Chondrocyte (in vitro differentiated cells): ENCODE measurements at regions not wholly inside any gene's neighbourhood (a gene's known extent, or its start where the extent isn't known, plus 50 kb on each side); places are given as distances from the start of the nearest gene placed in this dataset.

Experiments used
- DNase-seq: peaks from one replicate; pipeline ENCODE4 v3.0.0; 2021; ENCODE audit warnings: mixed read lengths, low spot score
- H3K27ac Mint-ChIP-seq: one replicate; pipeline ENCODE4 v1.8.0; 2021; ENCODE audit warnings: mild to moderate bottlenecking, moderate library complexity, mixed read lengths; ENCODE audit not compliant: unreplicated experiment
- H3K27me3 Mint-ChIP-seq: 2 replicates; pipeline ENCODE4 v1.8.0; 2021; ENCODE audit warnings: low read depth, mixed read lengths
- H3K36me3 Mint-ChIP-seq: 2 replicates; pipeline ENCODE4 v1.8.0; 2021; ENCODE audit warnings: low read depth, mixed read lengths
- H3K4me1 Mint-ChIP-seq: 2 replicates; pipeline ENCODE4 v1.8.0; 2021; ENCODE audit warnings: low read depth, mild to moderate bottlenecking, mixed read lengths
- H3K4me3 Mint-ChIP-seq: one replicate; pipeline ENCODE4 v1.8.0; 2021; ENCODE audit warnings: mild to moderate bottlenecking, moderate library complexity, mixed read lengths; ENCODE audit not compliant: unreplicated experiment
- H3K9me3 Mint-ChIP-seq: 2 replicates; pipeline ENCODE4 v1.8.0; 2021; ENCODE audit warnings: low read depth, mixed read lengths
- CTCF ChIP-seq: fragments of 200-600 bp; sonication (generic); IDR thresholded peaks from 2 replicates; pipeline ENCODE4 v1.5.0; 2021; ENCODE audit warnings: antibody characterized with exemption, mild to moderate bottlenecking, moderate library complexity

GRCh38 chr4:138538743-138539142 lies 296.6 kb upstream of the SLC7A11 start:
- Mint-ChIP-seq H3K4me3 (no peak overlapping the region), H3K36me3 (peaks cover 5% of the 10 kb centered on the region), H3K4me1 (peaks cover 13% of the 10 kb centered on the region), H3K27me3 (no peaks in the 10 kb centered on the region), H3K27ac (no peak overlapping the region), H3K9me3 (peaks cover 13% of the 10 kb centered on the region)
- no peak for DNase-seq
- no peak for TF ChIP-seq CTCF

GRCh38 chr4:138537731-138538490 lies 295.8 kb upstream of the SLC7A11 start:
- H3K4me3 Mint-ChIP-seq: no peak overlapping the region
- H3K36me3 Mint-ChIP-seq: peaks cover 11% of the 10 kb centered on the region
- no peaks in the 10 kb centered on the region for H3K27me3 Mint-ChIP-seq
- H3K27ac Mint-ChIP-seq: no peak overlapping the region
- H3K4me1 Mint-ChIP-seq: peaks cover 13% of the 10 kb centered on the region
- no peak for DNase-seq
- no peak for TF ChIP-seq CTCF
- H3K9me3 Mint-ChIP-seq: peaks cover 17% of the 10 kb centered on the region

GRCh38 chr4:138535316-138535715 lies 293.2 kb upstream of the SLC7A11 start:
- no peak for TF ChIP-seq CTCF
- Mint-ChIP-seq H3K9me3 (peaks cover 40% of the 10 kb centered on the region), H3K27ac (no peak overlapping the region), H3K36me3 (peaks cover 26% of the 10 kb centered on the region), H3K4me3 (no peak overlapping the region), H3K27me3 (no peaks in the 10 kb centered on the region), H3K4me1 (peaks cover 10% of the 10 kb centered on the region)
- DNase-seq: no peak

- Mint-ChIP-seq H3K4me1 (no peaks in the 10 kb centered on the region), H3K9me3 (peaks cover 33% of the 10 kb centered on the region), H3K27ac (no peak overlapping the region), H3K4me3 (no peak overlapping the region), H3K36me3 (peaks cover 4% of the 10 kb centered on the region), H3K27me3 (no peaks in the 10 kb centered on the region)
- TF ChIP-seq CTCF: peak; percentile 66
- no peak for DNase-seq
These were observed 280.2 kb upstream of the SLC7A11 start for GRCh38 chr4:138522366-138522765.

- peaks cover 4% of the 10 kb centered on the region for H3K36me3 Mint-ChIP-seq
- H3K9me3 Mint-ChIP-seq: peaks cover 33% of the 10 kb centered on the region
- no peak for DNase-seq
- no peak overlapping the region for H3K27ac Mint-ChIP-seq
- no peaks in the 10 kb centered on the region for H3K27me3 Mint-ChIP-seq
- no peaks in the 10 kb centered on the region for H3K4me1 Mint-ChIP-seq
- no peak overlapping the region for H3K4me3 Mint-ChIP-seq
- TF ChIP-seq CTCF: no peak
These were observed 279.7 kb upstream of the SLC7A11 start for GRCh38 chr4:138521809-138522208.
